Vagina (tissue), 2 donors: ENCODE measurements at regions not wholly inside any gene's neighbourhood (a gene's known extent, or its start where the extent isn't known, plus 50 kb on each side); places are given as distances from the start of the nearest gene placed in this dataset.

Experiments used
- POLR2A ChIP-seq, 2 donors: fragments of 450-650 bp; IDR thresholded peaks; one replicate each; pipeline ENCODE4 v1.6.1; 2017; ENCODE audit warnings: antibody characterized with exemption in 2 of 2, mild to moderate bottlenecking in 2 of 2, moderate library complexity in 2 of 2
- TF ChIP-seq, protein P1 (sequence below), 3 experiments: fragments of 450-650 bp in 2 of 3; fragments of 200-600 bp in 1 of 3; sonication (generic) in 1 of 3; IDR thresholded peaks; one replicate each; pipeline ENCODE4 v1.5.1; 2017 to 2019; ENCODE audit warnings: antibody characterized with exemption in 3 of 3, mild to moderate bottlenecking in 2 of 3, moderate library complexity in 2 of 3

- TF ChIP-seq, protein P1, sequence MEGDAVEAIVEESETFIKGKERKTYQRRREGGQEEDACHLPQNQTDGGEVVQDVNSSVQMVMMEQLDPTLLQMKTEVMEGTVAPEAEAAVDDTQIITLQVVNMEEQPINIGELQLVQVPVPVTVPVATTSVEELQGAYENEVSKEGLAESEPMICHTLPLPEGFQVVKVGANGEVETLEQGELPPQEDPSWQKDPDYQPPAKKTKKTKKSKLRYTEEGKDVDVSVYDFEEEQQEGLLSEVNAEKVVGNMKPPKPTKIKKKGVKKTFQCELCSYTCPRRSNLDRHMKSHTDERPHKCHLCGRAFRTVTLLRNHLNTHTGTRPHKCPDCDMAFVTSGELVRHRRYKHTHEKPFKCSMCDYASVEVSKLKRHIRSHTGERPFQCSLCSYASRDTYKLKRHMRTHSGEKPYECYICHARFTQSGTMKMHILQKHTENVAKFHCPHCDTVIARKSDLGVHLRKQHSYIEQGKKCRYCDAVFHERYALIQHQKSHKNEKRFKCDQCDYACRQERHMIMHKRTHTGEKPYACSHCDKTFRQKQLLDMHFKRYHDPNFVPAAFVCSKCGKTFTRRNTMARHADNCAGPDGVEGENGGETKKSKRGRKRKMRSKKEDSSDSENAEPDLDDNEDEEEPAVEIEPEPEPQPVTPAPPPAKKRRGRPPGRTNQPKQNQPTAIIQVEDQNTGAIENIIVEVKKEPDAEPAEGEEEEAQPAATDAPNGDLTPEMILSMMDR (IDR thresholded peaks at IDR 0.05): no peak
- no peak for TF ChIP-seq POLR2A (IDR thresholded peaks at IDR 0.05)
Measured at GRCh38 chr12:97312570-97313135, 150.0 kb upstream of the RMST start.
